BLaER1 (cell line): ENCODE measurements at regions not wholly inside any gene's neighbourhood (a gene's known extent, or its start where the extent isn't known, plus 50 kb on each side); places are given as distances from the start of the nearest gene placed in this dataset.

Source experiments
- H3K27ac ChIP-seq: shearing (Covaris generic); formaldehyde crosslinking; 2 replicates; pipeline ENCODE4 v1.8.1; 2022
- H3K27me3 ChIP-seq: shearing (Covaris generic); formaldehyde crosslinking; 2 replicates; pipeline ENCODE4 v1.8.1; 2022
- H3K36me3 ChIP-seq: shearing (Covaris generic); formaldehyde crosslinking; 2 replicates; pipeline ENCODE4 v1.8.1; 2022
- H3K4me1 ChIP-seq: shearing (Covaris generic); formaldehyde crosslinking; 2 replicates; pipeline ENCODE4 v1.8.1; 2022
- H3K4me2 ChIP-seq: shearing (Covaris generic); formaldehyde crosslinking; 2 replicates; pipeline ENCODE4 v1.8.1; 2022
- H3K4me3 ChIP-seq: shearing (Covaris generic); formaldehyde crosslinking; 2 replicates; pipeline ENCODE4 v1.8.1; 2022
- H3K9ac ChIP-seq: shearing (Covaris generic); formaldehyde crosslinking; 2 replicates; pipeline ENCODE4 v1.8.1; 2022
- H3K9me3 ChIP-seq: shearing (Covaris generic); formaldehyde crosslinking; 2 replicates; pipeline ENCODE4 v1.8.1; 2022
- H4K20me1 ChIP-seq: shearing (Covaris generic); formaldehyde crosslinking; 2 replicates; pipeline ENCODE4 v1.8.1; 2022
- Cebpa-rat ChIP-seq: shearing (Covaris generic); IDR thresholded peaks from 2 replicates; pipeline ENCODE4 v1.8.1; 2022

DNA sequence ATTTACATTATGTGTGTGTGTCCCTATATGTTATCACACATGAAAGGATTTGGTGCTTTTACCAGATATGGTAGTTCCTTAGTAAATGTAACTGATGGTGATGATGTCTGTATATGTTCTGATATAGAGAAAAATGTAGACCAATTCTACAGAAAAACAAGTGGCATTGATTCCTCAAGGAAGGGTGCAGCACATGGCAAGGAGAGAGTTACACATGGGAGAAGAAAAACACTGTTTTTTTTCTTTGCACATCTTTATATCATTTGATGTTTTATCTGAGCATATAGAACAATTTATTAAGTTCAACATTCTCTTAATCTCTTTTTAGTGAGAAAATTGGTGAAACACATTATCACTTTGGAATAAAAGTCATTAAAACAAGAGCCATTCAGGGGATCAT is 535.0 kb upstream of the KLF4 start:
- H3K9ac ChIP-seq: no peak overlapping the region
- H3K9me3 ChIP-seq: no peaks in the 10 kb centered on the region
- no peaks in the 10 kb centered on the region for H4K20me1 ChIP-seq
- no peak for TF ChIP-seq Cebpa-rat
- H3K4me3 ChIP-seq: no peak overlapping the region
- no peaks in the 10 kb centered on the region for H3K27me3 ChIP-seq
- H3K27ac ChIP-seq: no peak overlapping the region
- H3K36me3 ChIP-seq: no peaks in the 10 kb centered on the region
- no peak overlapping the region for H3K4me2 ChIP-seq
- H3K4me1 ChIP-seq: no peaks in the 10 kb centered on the region

DNA sequence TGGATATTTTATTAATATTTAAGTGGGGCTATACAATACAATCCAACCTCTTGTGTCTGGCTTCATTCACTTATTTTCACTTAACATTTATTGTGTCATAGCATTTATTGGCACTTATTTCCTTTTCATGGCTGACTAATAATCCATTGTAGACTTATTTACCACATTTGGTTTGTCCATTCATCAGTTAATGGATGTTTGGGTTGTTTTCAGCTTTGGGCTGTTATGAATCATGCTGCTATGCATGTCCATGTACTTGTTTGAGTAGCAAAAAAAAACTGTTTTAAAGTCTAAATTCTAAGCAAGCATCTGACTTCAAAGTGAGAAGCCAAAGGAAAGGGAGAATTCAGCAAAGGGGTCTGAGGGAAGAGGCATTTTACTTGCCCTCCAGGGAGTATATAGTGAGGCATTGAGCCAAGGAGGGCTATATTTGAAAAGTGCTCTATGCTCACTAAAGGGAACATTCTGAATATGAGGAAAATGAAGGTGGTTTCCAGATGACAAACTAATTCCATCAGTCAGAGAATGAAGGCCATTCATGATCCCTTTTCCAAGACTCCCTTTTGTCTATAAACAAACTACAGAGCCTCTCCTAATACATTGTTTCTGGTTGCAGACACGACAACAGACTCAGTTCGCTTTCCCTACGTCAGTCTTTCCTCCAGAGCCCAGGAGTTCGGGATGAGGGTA is 532.8 kb upstream of the KLF4 start:
- H3K36me3 ChIP-seq: no peaks in the 10 kb centered on the region
- H4K20me1 ChIP-seq: no peaks in the 10 kb centered on the region
- H3K4me3 ChIP-seq: no peak overlapping the region
- H3K9me3 ChIP-seq: no peaks in the 10 kb centered on the region
- H3K4me1 ChIP-seq: no peaks in the 10 kb centered on the region
- no peak for TF ChIP-seq Cebpa-rat
- no peak overlapping the region for H3K27ac ChIP-seq
- no peak overlapping the region for H3K9ac ChIP-seq
- H3K4me2 ChIP-seq: no peak overlapping the region
- H3K27me3 ChIP-seq: no peaks in the 10 kb centered on the region

DNA sequence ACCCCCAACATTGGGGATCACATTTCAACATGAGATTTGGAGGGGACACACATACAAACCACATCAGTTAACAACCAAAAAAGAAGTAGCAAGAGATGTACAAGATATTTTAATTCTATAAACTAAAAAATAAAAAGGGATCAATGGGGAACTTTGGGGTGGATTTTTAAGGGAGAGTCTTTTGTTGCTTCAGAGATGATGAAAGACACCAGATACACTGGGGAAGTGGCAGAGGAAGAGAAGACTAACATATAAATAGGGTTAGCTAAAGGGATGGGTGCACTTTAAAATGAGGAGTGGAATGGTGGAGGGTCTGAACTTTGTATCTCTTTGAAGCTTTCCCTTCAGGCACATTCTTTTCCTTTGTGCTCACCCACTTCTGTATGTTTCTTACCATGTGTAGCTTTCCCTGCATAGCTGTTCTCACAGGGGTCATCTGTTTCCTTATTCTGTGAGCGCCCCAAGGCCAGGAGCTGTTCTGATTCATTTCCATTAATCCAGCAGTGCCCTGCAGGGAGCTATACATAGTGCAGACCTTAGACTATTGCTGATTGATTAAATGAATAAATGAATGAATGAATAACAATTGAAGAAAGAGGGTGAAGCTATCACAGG is 531.6 kb upstream of the KLF4 start:
- Histone ChIP-seq H3K4me1 (no peaks in the 10 kb centered on the region), H3K27me3 (no peaks in the 10 kb centered on the region), H3K9ac (no peak overlapping the region), H3K4me2 (no peak overlapping the region), H4K20me1 (no peaks in the 10 kb centered on the region), H3K4me3 (no peak overlapping the region), H3K36me3 (no peaks in the 10 kb centered on the region), H3K27ac (no peak overlapping the region), H3K9me3 (no peaks in the 10 kb centered on the region)
- TF ChIP-seq Cebpa-rat: no peak

DNA sequence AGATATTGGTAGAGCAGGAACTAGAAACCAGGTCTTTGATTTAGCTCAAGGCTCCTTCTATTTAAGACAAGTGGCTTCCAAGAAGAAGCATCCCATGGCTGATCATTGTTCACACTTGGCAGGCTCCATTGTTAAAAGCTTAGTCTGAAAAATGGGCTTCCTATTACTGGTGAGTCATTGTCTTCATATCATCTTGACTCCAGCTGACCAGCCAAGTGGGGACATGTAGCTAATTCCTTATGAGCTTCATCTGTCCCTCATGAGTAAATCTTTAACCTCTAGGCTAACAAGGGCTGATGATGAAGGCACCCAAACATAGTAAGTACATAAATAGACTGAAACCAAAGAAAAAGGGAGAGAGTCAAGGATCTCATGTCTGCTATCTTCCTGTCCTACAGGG is 530.3 kb upstream of the KLF4 start:
- Histone ChIP-seq H3K4me1 (no peaks in the 10 kb centered on the region), H3K4me2 (no peak overlapping the region), H4K20me1 (no peaks in the 10 kb centered on the region), H3K27ac (no peak overlapping the region), H3K27me3 (no peaks in the 10 kb centered on the region), H3K36me3 (no peaks in the 10 kb centered on the region), H3K4me3 (no peak overlapping the region), H3K9me3 (no peaks in the 10 kb centered on the region), H3K9ac (no peak overlapping the region)
- no peak for TF ChIP-seq Cebpa-rat

DNA sequence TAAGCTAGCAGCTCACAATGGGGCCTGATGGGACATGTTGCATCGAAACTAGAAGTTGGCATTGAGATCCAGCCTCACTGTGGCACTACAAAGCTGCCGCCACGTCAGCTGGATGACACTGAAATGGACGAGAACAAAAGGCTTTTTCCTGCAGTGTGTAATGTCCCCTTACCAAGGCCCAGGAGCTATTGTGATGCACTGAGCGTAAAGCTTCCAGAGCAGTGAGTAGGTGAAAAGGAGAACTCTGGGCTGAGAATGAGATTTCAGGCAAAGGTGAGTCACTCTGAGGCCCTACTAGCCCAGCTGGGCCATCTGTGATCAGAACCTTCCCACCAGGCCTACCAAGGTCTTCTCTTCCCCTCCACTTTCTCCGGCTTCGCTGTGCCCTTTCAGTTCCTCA is 528.1 kb upstream of the KLF4 start:
- no peaks in the 10 kb centered on the region for H3K27me3 ChIP-seq
- H3K4me3 ChIP-seq: no peak overlapping the region
- no peaks in the 10 kb centered on the region for H3K9me3 ChIP-seq
- H3K4me1 ChIP-seq: peaks cover 5% of the 10 kb centered on the region
- no peak overlapping the region for H3K9ac ChIP-seq
- no peak overlapping the region for H3K4me2 ChIP-seq
- no peak for TF ChIP-seq Cebpa-rat
- H3K36me3 ChIP-seq: no peaks in the 10 kb centered on the region
- H4K20me1 ChIP-seq: no peaks in the 10 kb centered on the region
- H3K27ac ChIP-seq: no peak overlapping the region

DNA sequence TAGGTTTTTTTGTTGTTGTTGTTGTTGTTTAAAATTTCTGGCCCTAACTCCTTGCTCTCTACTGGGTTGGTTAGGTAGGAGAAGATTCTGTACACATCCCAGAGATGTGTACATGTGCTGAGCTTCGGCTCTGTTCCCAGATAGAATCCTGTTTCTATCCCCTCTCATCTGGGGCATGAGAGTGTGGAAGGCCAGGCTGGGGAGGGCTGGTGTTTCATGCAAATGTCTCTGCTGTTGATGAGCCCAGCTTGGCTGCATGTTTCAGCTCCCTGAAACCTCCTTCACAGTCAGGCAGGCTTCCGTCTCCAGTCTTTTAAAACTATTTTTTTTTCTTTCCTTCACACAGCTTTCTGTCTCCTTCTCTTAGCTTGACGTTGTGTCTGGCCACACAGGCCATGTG is 526.9 kb upstream of the KLF4 start:
- Histone ChIP-seq H3K9me3 (no peaks in the 10 kb centered on the region), H3K4me1 (peaks cover 7% of the 10 kb centered on the region), H3K4me3 (no peak overlapping the region), H3K27me3 (no peaks in the 10 kb centered on the region), H3K4me2 (no peak overlapping the region), H4K20me1 (no peaks in the 10 kb centered on the region), H3K27ac (no peak overlapping the region), H3K36me3 (no peaks in the 10 kb centered on the region), H3K9ac (no peak overlapping the region)
- TF ChIP-seq Cebpa-rat: no peak

DNA sequence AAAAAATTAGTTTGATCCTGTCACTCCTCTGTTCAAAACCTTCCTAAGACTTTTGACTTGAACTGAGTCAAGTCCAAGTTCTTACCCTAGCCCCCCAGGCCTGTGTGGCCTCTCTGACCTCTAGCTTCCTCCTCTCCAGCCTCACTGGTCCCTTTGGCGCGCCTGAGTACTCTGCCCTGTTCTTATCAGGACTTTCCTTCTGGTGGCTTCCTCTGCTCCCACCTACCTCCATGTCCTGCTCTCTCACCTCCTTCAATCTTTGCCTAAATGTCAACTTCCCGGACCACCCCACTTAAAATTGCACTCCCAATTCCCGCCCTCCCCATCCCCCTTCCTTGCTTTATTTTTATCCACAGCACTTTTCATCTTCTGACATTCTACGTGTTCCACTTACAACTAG is 526.1 kb upstream of the KLF4 start:
- TF ChIP-seq Cebpa-rat: no peak
- H3K27ac ChIP-seq: no peak overlapping the region

DNA sequence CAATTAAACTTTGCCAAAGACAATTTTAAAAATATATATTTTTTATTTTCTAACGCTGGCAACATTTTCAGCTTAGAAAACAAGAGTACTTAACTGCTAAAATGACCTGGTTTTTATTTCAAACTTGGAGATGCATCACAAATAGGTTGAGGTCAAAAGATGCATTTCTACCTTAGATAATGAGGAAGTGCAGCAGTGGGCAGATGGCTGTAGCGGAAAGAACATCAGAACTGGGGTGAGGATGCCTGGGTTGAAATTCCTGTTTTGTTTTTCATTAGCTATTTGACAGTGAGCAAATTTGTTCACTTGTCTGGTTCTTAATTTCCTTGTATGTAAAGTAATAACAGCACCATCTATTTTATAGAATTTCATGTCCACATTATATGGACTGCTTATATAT is 524.8 kb upstream of the KLF4 start:
- no peak for TF ChIP-seq Cebpa-rat
- Histone ChIP-seq H3K9ac (no peak overlapping the region), H4K20me1 (no peaks in the 10 kb centered on the region), H3K4me2 (no peak overlapping the region), H3K27ac (no peak overlapping the region), H3K36me3 (no peaks in the 10 kb centered on the region), H3K4me1 (peaks cover 7% of the 10 kb centered on the region), H3K27me3 (no peaks in the 10 kb centered on the region), H3K4me3 (no peak overlapping the region), H3K9me3 (no peaks in the 10 kb centered on the region)

More for the DNA sequence above, 526.1 kb upstream of the KLF4 start:
- no peak overlapping the region for H3K4me3 ChIP-seq
- no peaks in the 10 kb centered on the region for H3K9me3 ChIP-seq
- no peaks in the 10 kb centered on the region for H3K27me3 ChIP-seq
- H3K4me2 ChIP-seq: no peak overlapping the region
- H3K36me3 ChIP-seq: no peaks in the 10 kb centered on the region
- peaks cover 7% of the 10 kb centered on the region for H3K4me1 ChIP-seq
- no peaks in the 10 kb centered on the region for H4K20me1 ChIP-seq
- no peak overlapping the region for H3K9ac ChIP-seq

DNA sequence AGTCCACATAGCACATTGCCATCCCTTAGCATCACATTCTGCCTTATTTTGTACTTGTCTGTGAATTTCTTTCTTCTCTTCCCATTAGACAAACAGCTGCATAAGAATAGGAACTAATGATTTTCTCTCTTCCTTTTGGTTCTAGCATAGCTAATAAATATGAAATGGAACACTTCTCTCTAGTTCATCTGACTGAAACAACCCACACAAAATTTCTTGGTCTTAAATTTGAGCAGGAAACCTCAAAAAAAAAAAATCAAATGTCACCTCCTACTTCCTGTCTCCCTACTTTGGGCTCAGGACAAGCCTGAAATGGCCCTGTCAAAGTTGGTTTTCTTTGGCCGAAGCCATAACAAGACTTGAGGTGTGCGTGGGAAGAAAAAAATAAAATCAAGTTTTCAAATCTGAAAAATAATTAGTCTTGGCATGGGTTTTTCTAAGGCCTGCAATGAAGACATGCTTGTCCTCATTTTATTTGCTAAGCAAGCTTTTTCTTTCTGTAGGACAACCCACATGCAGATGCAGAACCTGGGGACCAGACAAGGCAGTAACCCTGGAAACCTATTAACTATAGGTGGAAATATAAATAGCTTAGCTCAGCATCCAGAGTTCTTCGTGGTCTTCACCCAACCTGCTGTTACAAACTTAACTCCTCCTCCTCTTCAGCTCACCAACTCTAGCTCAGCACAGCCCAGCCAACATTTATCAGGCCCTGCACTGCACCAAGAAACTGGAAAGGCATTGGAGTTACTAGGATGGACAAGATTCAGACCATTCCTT is 523.5 kb upstream of the KLF4 start:
- TF ChIP-seq Cebpa-rat: no peak
- no peak overlapping the region for H3K9ac ChIP-seq

DNA sequence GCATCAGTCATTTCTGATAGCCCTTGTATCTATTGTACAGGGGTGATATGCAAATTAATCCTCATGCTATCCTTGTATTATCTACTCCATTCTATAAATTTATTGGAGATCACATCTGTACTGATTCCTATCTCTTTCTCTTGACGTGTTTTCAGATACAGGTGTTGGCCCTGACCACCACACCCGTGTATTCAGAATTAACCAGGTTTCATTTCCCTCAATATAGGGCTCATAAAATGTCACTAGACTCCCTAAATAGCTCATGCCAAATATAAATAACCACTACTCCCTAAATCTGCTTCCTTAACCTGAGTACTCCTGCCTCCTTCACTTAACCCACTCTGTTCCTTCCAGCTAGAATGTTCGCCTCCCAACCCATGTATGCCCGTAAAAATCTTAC is 522.8 kb upstream of the KLF4 start:
- H4K20me1 ChIP-seq: no peaks in the 10 kb centered on the region
- H3K4me1 ChIP-seq: peaks cover 7% of the 10 kb centered on the region
- H3K4me3 ChIP-seq: no peak overlapping the region
- H3K27ac ChIP-seq: no peak overlapping the region
- no peaks in the 10 kb centered on the region for H3K27me3 ChIP-seq
- TF ChIP-seq Cebpa-rat: no peak
- H3K36me3 ChIP-seq: no peaks in the 10 kb centered on the region
- H3K4me2 ChIP-seq: no peak overlapping the region
- no peaks in the 10 kb centered on the region for H3K9me3 ChIP-seq
- no peak overlapping the region for H3K9ac ChIP-seq

More for the DNA sequence above, 523.5 kb upstream of the KLF4 start:
- Histone ChIP-seq H3K27me3 (no peaks in the 10 kb centered on the region), H3K9me3 (no peaks in the 10 kb centered on the region), H3K36me3 (no peaks in the 10 kb centered on the region), H3K4me1 (peaks cover 7% of the 10 kb centered on the region), H3K4me3 (no peak overlapping the region), H4K20me1 (no peaks in the 10 kb centered on the region), H3K4me2 (no peak overlapping the region), H3K27ac (no peak overlapping the region)
